ENCODE measurements at regions not wholly inside any gene's neighbourhood (a gene's known extent, or its start where the extent isn't known, plus 50 kb on each side); places are given as distances from the start of the nearest gene placed in this dataset.

DNA sequence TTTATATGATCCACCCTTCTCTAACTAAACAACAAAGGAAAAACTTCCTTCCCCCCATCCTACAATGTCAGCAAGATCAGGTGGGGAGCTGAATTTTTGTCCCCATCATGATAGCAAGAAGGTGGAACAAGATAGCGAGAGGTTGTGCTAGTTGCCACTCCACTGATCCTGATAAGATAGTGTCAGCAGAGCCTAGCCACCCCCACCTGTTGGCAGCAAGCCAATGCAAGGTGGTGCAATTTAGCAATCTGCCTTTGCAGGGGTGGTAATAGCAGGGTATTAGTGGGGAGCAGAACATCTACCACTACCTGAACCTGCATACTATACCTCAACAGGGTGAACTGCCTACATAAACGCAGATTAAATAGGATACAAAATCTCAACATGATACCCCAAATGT lies 80.2 kb upstream of the MAMLD1 start:
- TF ChIP-seq, protein P1, sequence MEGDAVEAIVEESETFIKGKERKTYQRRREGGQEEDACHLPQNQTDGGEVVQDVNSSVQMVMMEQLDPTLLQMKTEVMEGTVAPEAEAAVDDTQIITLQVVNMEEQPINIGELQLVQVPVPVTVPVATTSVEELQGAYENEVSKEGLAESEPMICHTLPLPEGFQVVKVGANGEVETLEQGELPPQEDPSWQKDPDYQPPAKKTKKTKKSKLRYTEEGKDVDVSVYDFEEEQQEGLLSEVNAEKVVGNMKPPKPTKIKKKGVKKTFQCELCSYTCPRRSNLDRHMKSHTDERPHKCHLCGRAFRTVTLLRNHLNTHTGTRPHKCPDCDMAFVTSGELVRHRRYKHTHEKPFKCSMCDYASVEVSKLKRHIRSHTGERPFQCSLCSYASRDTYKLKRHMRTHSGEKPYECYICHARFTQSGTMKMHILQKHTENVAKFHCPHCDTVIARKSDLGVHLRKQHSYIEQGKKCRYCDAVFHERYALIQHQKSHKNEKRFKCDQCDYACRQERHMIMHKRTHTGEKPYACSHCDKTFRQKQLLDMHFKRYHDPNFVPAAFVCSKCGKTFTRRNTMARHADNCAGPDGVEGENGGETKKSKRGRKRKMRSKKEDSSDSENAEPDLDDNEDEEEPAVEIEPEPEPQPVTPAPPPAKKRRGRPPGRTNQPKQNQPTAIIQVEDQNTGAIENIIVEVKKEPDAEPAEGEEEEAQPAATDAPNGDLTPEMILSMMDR (IDR thresholded peaks at IDR 0.05; ENCODE audit: insufficient read depth, low read length), result no peak
- no peak for TF ChIP-seq POLR2AphosphoS5 (IDR thresholded peaks at IDR 0.05; ENCODE audit: low read depth)
